CD14-positive monocyte (primary cell): ENCODE measurements at regions not wholly inside any gene's neighbourhood (a gene's known extent, or its start where the extent isn't known, plus 50 kb on each side); places are given as distances from the start of the nearest gene placed in this dataset.

ENCODE experiments used
- DNase-seq, 3 donors: peaks; one replicate each; pipeline ENCODE4 v3.0.0-alpha.2; 2011 to 2022
- H2AFZ ChIP-seq: 2 replicates; pipeline ENCODE4 v1.6.0; 2012; ENCODE audit warnings: mild to moderate bottlenecking, low read depth, low read length, inconsistent platforms; ENCODE audit not compliant: insufficient read depth, poor library complexity, severe bottlenecking
- H3K27ac ChIP-seq, 2 donors: 1 replicate in 1 of 2; 2 replicates in 1 of 2; pipeline ENCODE4 v1.5.1; 2012 to 2013; ENCODE audit warnings: low read length in 2 of 2, control low read depth in 1 of 2, inconsistent platforms in 1 of 2, low read depth in 1 of 2, mild to moderate bottlenecking in 1 of 2
- H3K27me3 ChIP-seq, 2 donors: one replicate each; pipeline versions ENCODE4 v1.6.0 to v1.6.1; 2011 to 2013; ENCODE audit warnings: low read length in 2 of 2; ENCODE audit not compliant: control insufficient read depth in 2 of 2, insufficient read depth in 2 of 2
- H3K36me3 ChIP-seq, 2 donors: replicated peaks in 1 of 2; 1 replicate in 1 of 2; 2 replicates in 1 of 2; pipeline versions ENCODE4 v1.5.1 to v1.6.1; 2012 to 2013; ENCODE audit warnings: low read length in 2 of 2, control low read depth in 1 of 2, inconsistent platforms in 1 of 2, mild to moderate bottlenecking in 1 of 2; ENCODE audit not compliant: insufficient read depth in 2 of 2, control insufficient read depth in 1 of 2
- H3K4me1 ChIP-seq, 2 donors: 1 replicate in 1 of 2; 2 replicates in 1 of 2; pipeline versions ENCODE4 v1.5.1 to v1.6.1; 2012 to 2013; ENCODE audit warnings: low read length in 2 of 2, control low read depth in 1 of 2, inconsistent platforms in 1 of 2, mild to moderate bottlenecking in 1 of 2, moderate library complexity in 1 of 2; ENCODE audit not compliant: insufficient read depth in 2 of 2, control insufficient read depth in 1 of 2
- H3K4me2 ChIP-seq: replicated peaks from 2 replicates; pipeline ENCODE3; 2012; ENCODE audit warnings: low read length, moderate library complexity, mild to moderate bottlenecking; ENCODE audit not compliant: poor library complexity, severe bottlenecking; ENCODE audit errors: extremely low read depth
- H3K4me3 ChIP-seq, 3 experiments: fragments of 200-600 bp in 1 of 3; sonication (generic) in 1 of 3; replicated peaks in 1 of 3; 1 replicate in 2 of 3; 2 replicates in 1 of 3; pipeline ENCODE4 v1.5.1; 2011 to 2013; ENCODE audit warnings: low read length in 3 of 3, mild to moderate bottlenecking in 3 of 3, control low read depth in 2 of 3, low read depth in 2 of 3, inconsistent platforms in 1 of 3, moderate library complexity in 1 of 3
- H3K79me2 ChIP-seq: 2 replicates; pipeline ENCODE4 v1.6.0; 2012; ENCODE audit warnings: mild to moderate bottlenecking, control low read depth, inconsistent platforms, low read length, moderate library complexity; ENCODE audit not compliant: insufficient read depth
- H3K9ac ChIP-seq: 2 replicates; pipeline ENCODE4 v1.6.0; 2017; ENCODE audit warnings: low read length, mild to moderate bottlenecking; ENCODE audit not compliant: insufficient read depth, poor library complexity, severe bottlenecking
- H3K9me3 ChIP-seq, 2 donors: replicated peaks in 1 of 2; 1 replicate in 1 of 2; 2 replicates in 1 of 2; pipeline versions ENCODE4 v1.5.1 to v1.6.1; 2012 to 2013; ENCODE audit warnings: low read length in 2 of 2, control low read depth in 1 of 2; ENCODE audit not compliant: control insufficient read depth in 1 of 2, insufficient read depth in 1 of 2
- H4K20me1 ChIP-seq: 2 replicates; pipeline ENCODE4 v1.6.0; 2012; ENCODE audit warnings: mild to moderate bottlenecking, low read length, control low read depth, moderate library complexity; ENCODE audit not compliant: insufficient read depth
- H3K27ac Mint-ChIP-seq, 7 donors: one replicate each; pipeline ENCODE4 v1.8.0; 2020; ENCODE audit warnings: mild to moderate bottlenecking in 7 of 7, mixed read lengths in 7 of 7, moderate library complexity in 6 of 7, inconsistent platforms in 2 of 7
- H3K27me3 Mint-ChIP-seq, 3 donors: one replicate each; pipeline ENCODE4 v1.8.0; 2021 to 2022; ENCODE audit warnings: low read depth in 3 of 3, mild to moderate bottlenecking in 3 of 3, mixed read lengths in 3 of 3, moderate library complexity in 3 of 3, inconsistent platforms in 1 of 3
- H3K36me3 Mint-ChIP-seq, 2 donors: one replicate each; pipeline ENCODE4 v1.8.0; 2020; ENCODE audit warnings: mixed read lengths in 2 of 2, inconsistent platforms in 1 of 2, mild to moderate bottlenecking in 1 of 2
- H3K4me1 Mint-ChIP-seq: one replicate; pipeline ENCODE4 v1.8.0; 2020; ENCODE audit warnings: mild to moderate bottlenecking, mixed read lengths
- H3K4me3 Mint-ChIP-seq, 2 donors: one replicate each; pipeline ENCODE4 v1.8.0; 2020; ENCODE audit warnings: mild to moderate bottlenecking in 2 of 2, mixed read lengths in 2 of 2, moderate library complexity in 1 of 2
- H3K9me3 Mint-ChIP-seq, 7 donors: one replicate each; pipeline ENCODE4 v1.8.0; 2020 to 2022; ENCODE audit warnings: mixed read lengths in 7 of 7, mild to moderate bottlenecking in 6 of 7, moderate library complexity in 6 of 7, inconsistent platforms in 2 of 7
- WGBS: methylation state at CpG from one replicate; pipeline ENCODE4 v1.1.5; 2013; ENCODE audit warnings: missing lambda C conversion rate; ENCODE audit not compliant: insufficient coverage; 5-methylcytosine and 5-hydroxymethylcytosine counted together
- intact Hi-C, 2 donors: fragments of 100-400 bp; cut with micrococcal nuclease; formaldehyde crosslinking; loops; one replicate each; pipeline versions ENCODE4 v1.15.0 to v1.15.1; 2023
- TF ChIP-seq, protein P1 (sequence below): fragments of 200-600 bp; IDR thresholded peaks from one replicate; pipeline ENCODE4 v1.8.0; 2022; ENCODE audit warnings: antibody characterized with exemption, mild to moderate bottlenecking

DNA sequence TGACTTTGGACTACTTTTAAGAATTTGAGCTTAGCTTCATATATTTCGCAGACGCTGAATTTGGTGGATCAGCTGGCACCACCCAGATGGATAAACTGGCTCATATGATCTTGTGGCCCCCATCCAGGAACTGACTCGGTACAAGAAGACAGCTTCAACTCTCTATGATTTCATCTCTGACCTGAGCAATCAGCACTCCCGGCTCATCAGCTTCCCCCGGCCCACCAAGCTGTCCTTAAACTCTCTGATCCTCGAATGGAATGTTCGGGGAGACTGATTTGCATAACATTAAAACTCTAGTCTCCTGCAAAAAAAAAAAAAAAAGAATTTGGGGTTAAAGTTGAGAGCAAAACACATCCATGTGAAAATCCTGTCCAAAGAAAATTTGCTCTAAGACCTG is 71.4 kb upstream of the IRS2 start:
- Histone ChIP-seq H3K9me3 (no peaks in the 10 kb centered on the region), H3K4me1 (no peaks in the 10 kb centered on the region), H3K36me3 (no peaks in the 10 kb centered on the region), H3K27me3 (peaks cover 0 to 10% of the 10 kb centered on the region in 2 donors), H2AFZ (no peak overlapping the region), H4K20me1 (no peaks in the 10 kb centered on the region), H3K4me3 (no peak overlapping the region), H3K4me2 (no peak overlapping the region), H3K27ac (no peak overlapping the region), H3K79me2 (no peaks in the 10 kb centered on the region), H3K9ac (no peak overlapping the region)
- Mint-ChIP-seq H3K4me1 (no peaks in the 10 kb centered on the region), H3K9me3 (peaks cover 0 to 2% (median 0%) of the 10 kb centered on the region in 7 donors), H3K27me3 (peaks cover 17 to 36% (median 20%) of the 10 kb centered on the region in 3 donors), H3K36me3 (no peaks in the 10 kb centered on the region), H3K4me3 (no peak overlapping the region), H3K27ac (no peak overlapping the region)
- intact Hi-C loops, result no loop called here
- TF ChIP-seq, protein P1, sequence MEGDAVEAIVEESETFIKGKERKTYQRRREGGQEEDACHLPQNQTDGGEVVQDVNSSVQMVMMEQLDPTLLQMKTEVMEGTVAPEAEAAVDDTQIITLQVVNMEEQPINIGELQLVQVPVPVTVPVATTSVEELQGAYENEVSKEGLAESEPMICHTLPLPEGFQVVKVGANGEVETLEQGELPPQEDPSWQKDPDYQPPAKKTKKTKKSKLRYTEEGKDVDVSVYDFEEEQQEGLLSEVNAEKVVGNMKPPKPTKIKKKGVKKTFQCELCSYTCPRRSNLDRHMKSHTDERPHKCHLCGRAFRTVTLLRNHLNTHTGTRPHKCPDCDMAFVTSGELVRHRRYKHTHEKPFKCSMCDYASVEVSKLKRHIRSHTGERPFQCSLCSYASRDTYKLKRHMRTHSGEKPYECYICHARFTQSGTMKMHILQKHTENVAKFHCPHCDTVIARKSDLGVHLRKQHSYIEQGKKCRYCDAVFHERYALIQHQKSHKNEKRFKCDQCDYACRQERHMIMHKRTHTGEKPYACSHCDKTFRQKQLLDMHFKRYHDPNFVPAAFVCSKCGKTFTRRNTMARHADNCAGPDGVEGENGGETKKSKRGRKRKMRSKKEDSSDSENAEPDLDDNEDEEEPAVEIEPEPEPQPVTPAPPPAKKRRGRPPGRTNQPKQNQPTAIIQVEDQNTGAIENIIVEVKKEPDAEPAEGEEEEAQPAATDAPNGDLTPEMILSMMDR, result no peak
- no peak for DNase-seq
- WGBS, result 94% methylated on average over 3 of the region's 7 CpGs

GRCh38 chr13:109857325-109857724 is 70.9 kb upstream of the IRS2 start:
- TF ChIP-seq, protein P1, result no peak
- Mint-ChIP-seq H3K27me3 (peaks cover 17 to 39% (median 20%) of the 10 kb centered on the region in 3 donors), H3K4me3 (no peak overlapping the region), H3K27ac (no peak overlapping the region), H3K4me1 (no peaks in the 10 kb centered on the region), H3K36me3 (no peaks in the 10 kb centered on the region), H3K9me3 (peaks cover 0 to 2% (median 0%) of the 10 kb centered on the region in 7 donors)
- no peak overlapping the region for H3K4me2 ChIP-seq
- no peak overlapping the region for H3K9ac ChIP-seq
- H3K9me3 ChIP-seq, result no peaks in the 10 kb centered on the region
- no peak for DNase-seq
- no peak overlapping the region for H3K27ac ChIP-seq
- H4K20me1 ChIP-seq, result no peaks in the 10 kb centered on the region
- peaks cover 0 to 10% of the 10 kb centered on the region in 2 donors for H3K27me3 ChIP-seq
- intact Hi-C loops, result no loop called here
- no peaks in the 10 kb centered on the region for H3K4me1 ChIP-seq
- H2AFZ ChIP-seq, result no peak overlapping the region
- no peak overlapping the region for H3K4me3 ChIP-seq
- H3K79me2 ChIP-seq, result no peaks in the 10 kb centered on the region
- WGBS, result 79% methylated on average over 4 of the region's 5 CpGs
- H3K36me3 ChIP-seq, result no peaks in the 10 kb centered on the region
